ENCODE measurements at regions not wholly inside any gene's neighbourhood (a gene's known extent, or its start where the extent isn't known, plus 50 kb on each side); places are given as distances from the start of the nearest gene placed in this dataset.

- Histone ChIP-seq H4K20me1 (ENCODE audit: insufficient read depth) (no peaks in the 10 kb centered on the region), H3K9me3 (ENCODE audit: insufficient read depth, low read depth) (no peaks in the 10 kb centered on the region), H3K27ac (peak overlapping the region; percentile 77), H3K36me3 (ENCODE audit: low read depth) (no peaks in the 10 kb centered on the region), H3K9me2 (ENCODE audit: insufficient read depth) (no peaks in the 10 kb centered on the region), H2AFZ (no peak overlapping the region), H3F3A (ENCODE audit: insufficient read depth, low read depth) (0 out of 2 replicates have a peak, but pooled peaks cover 2% of the 10 kb centered on the region), H3K79me2 (ENCODE audit: low read depth) (no peaks in the 10 kb centered on the region), H3K4me3 (no peak overlapping the region), H3K4me1 (replicated peaks; ENCODE audit: insufficient read depth) (peaks cover 12% of the 10 kb centered on the region), H3K27me3 (ENCODE audit: insufficient read depth, low read depth) (no peaks in the 10 kb centered on the region), H3K4me2 (no peak overlapping the region)
- no peak for TF ChIP-seq EZH2 (IDR thresholded peaks at IDR 0.05; ENCODE audit: low read depth)
- TF ChIP-seq, protein P1, sequence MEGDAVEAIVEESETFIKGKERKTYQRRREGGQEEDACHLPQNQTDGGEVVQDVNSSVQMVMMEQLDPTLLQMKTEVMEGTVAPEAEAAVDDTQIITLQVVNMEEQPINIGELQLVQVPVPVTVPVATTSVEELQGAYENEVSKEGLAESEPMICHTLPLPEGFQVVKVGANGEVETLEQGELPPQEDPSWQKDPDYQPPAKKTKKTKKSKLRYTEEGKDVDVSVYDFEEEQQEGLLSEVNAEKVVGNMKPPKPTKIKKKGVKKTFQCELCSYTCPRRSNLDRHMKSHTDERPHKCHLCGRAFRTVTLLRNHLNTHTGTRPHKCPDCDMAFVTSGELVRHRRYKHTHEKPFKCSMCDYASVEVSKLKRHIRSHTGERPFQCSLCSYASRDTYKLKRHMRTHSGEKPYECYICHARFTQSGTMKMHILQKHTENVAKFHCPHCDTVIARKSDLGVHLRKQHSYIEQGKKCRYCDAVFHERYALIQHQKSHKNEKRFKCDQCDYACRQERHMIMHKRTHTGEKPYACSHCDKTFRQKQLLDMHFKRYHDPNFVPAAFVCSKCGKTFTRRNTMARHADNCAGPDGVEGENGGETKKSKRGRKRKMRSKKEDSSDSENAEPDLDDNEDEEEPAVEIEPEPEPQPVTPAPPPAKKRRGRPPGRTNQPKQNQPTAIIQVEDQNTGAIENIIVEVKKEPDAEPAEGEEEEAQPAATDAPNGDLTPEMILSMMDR (conservative IDR thresholded peaks at IDR 0.05), result no peak
- ChIA-PET POLR2A (ENCODE audit: unreplicated experiment) (no interaction called here), CTCF (no interaction called here)
- intact Hi-C loops (cut with micrococcal nuclease; ENCODE audit: unreplicated experiment), result loop anchor here (2.0 to 10.0 kb wide), 3 partner anchors 163 to 1763 kb away; no protein-coding TSS in a partner anchor
- DNase-seq, result no peak
- no TSS peak for BruUV-seq (replicated peaks)
Observed at GRCh38 chr9:16031486-16031885, 478.6 kb downstream of the CCDC171 start.

- no peak for TF ChIP-seq EZH2 (IDR thresholded peaks at IDR 0.05; ENCODE audit: low read depth)
- TF ChIP-seq, protein P1 (conservative IDR thresholded peaks at IDR 0.05), result no peak
- BruUV-seq (replicated peaks), result no TSS peak
- Histone ChIP-seq H3K36me3 (ENCODE audit: low read depth) (no peaks in the 10 kb centered on the region), H3K4me3 (no peak overlapping the region), H4K20me1 (ENCODE audit: insufficient read depth) (no peaks in the 10 kb centered on the region), H3K4me1 (replicated peaks; ENCODE audit: insufficient read depth) (peaks cover 12% of the 10 kb centered on the region), H2AFZ (no peak overlapping the region), H3K27ac (no peak overlapping the region), H3K9me2 (ENCODE audit: insufficient read depth) (no peaks in the 10 kb centered on the region), H3F3A (ENCODE audit: insufficient read depth, low read depth) (0 out of 2 replicates have a peak, but pooled peaks cover 2% of the 10 kb centered on the region), H3K27me3 (ENCODE audit: insufficient read depth, low read depth) (no peaks in the 10 kb centered on the region), H3K79me2 (ENCODE audit: low read depth) (no peaks in the 10 kb centered on the region), H3K4me2 (no peak overlapping the region), H3K9me3 (ENCODE audit: insufficient read depth, low read depth) (no peaks in the 10 kb centered on the region)
- intact Hi-C loops (cut with micrococcal nuclease; ENCODE audit: unreplicated experiment), result loop anchor here (2.0 to 10.0 kb wide), 3 partner anchors 163 to 1763 kb away; no protein-coding TSS in a partner anchor
- POLR2A ChIA-PET (ENCODE audit: unreplicated experiment), result no interaction called here
- CTCF ChIA-PET, result interaction anchor here (1.3 kb wide), 1 partner anchor 160 kb away, joined by 4 read pairs; no protein-coding TSS in a partner anchor
- peak in 1 of 2 experiments; percentile 9 for DNase-seq
Observed at GRCh38 chr9:16031971-16032370, 479.1 kb downstream of the CCDC171 start.

GRCh38 chr9:16032799-16033198, 480.0 kb downstream of the CCDC171 start:
- intact Hi-C loops (cut with micrococcal nuclease; ENCODE audit: unreplicated experiment), result loop anchor here (10.0 kb wide), 2 partner anchors 162 to 1762 kb away; no protein-coding TSS in a partner anchor
- CTCF ChIA-PET, result interaction anchor here (0.9 to 1.3 kb wide), 2 partner anchors 101 to 161 kb away, joined by 3 to 4 read pairs; no protein-coding TSS in a partner anchor

More at GRCh38 chr9:16032799-16033198, 480.0 kb downstream of the CCDC171 start:
- no TSS peak for BruUV-seq (replicated peaks)
- H3K79me2 ChIP-seq (ENCODE audit: low read depth), result no peaks in the 10 kb centered on the region
- no peaks in the 10 kb centered on the region for H3K9me3 ChIP-seq (ENCODE audit: insufficient read depth, low read depth)
- H3K36me3 ChIP-seq (ENCODE audit: low read depth), result no peaks in the 10 kb centered on the region
- H3K4me3 ChIP-seq, result no peak overlapping the region
- POLR2A ChIA-PET (ENCODE audit: unreplicated experiment), result no interaction called here
- H2AFZ ChIP-seq, result no peak overlapping the region
- H3K9me2 ChIP-seq (ENCODE audit: insufficient read depth), result no peaks in the 10 kb centered on the region
- peak in 1 of 2 experiments; percentile 24 for DNase-seq
- H3F3A ChIP-seq (ENCODE audit: insufficient read depth, low read depth), result 0 out of 2 replicates have a peak, but pooled peaks cover 2% of the 10 kb centered on the region
- H4K20me1 ChIP-seq (ENCODE audit: insufficient read depth), result no peaks in the 10 kb centered on the region
- TF ChIP-seq EZH2 (IDR thresholded peaks at IDR 0.05; ENCODE audit: low read depth), result no peak
- TF ChIP-seq, protein P1 (conservative IDR thresholded peaks at IDR 0.05), result no peak
- no peak overlapping the region for H3K27ac ChIP-seq
- H3K27me3 ChIP-seq (ENCODE audit: insufficient read depth, low read depth), result no peaks in the 10 kb centered on the region
- no peak overlapping the region for H3K4me2 ChIP-seq
- H3K4me1 ChIP-seq (replicated peaks; ENCODE audit: insufficient read depth), result peaks cover 12% of the 10 kb centered on the region
